Keratinocyte (primary cell): ENCODE measurements at regions not wholly inside any gene's neighbourhood (a gene's known extent, or its start where the extent isn't known, plus 50 kb on each side); places are given as distances from the start of the nearest gene placed in this dataset.

Source experiments
- EZH2 ChIP-seq: IDR thresholded peaks from one replicate; pipeline ENCODE4 v1.6.1; 2012; ENCODE audit warnings: inconsistent platforms, mild to moderate bottlenecking, low read length, moderate library complexity
- TF ChIP-seq, protein P1 (sequence below), 3 experiments: IDR thresholded peaks in 1 of 3; conservative IDR thresholded peaks in 1 of 3; optimal IDR thresholded peaks in 1 of 3; 2 replicates in 2 of 3; 3 replicates in 1 of 3; pipeline versions ENCODE3 to v1.5.1; 2011; ENCODE audit warnings: low read length in 3 of 3, mild to moderate bottlenecking in 3 of 3, moderate library complexity in 2 of 3, control low read depth in 1 of 3, inconsistent platforms in 1 of 3; ENCODE audit not compliant: insufficient read depth in 2 of 3; ENCODE audit errors: extremely low read depth in 1 of 3

DNA sequence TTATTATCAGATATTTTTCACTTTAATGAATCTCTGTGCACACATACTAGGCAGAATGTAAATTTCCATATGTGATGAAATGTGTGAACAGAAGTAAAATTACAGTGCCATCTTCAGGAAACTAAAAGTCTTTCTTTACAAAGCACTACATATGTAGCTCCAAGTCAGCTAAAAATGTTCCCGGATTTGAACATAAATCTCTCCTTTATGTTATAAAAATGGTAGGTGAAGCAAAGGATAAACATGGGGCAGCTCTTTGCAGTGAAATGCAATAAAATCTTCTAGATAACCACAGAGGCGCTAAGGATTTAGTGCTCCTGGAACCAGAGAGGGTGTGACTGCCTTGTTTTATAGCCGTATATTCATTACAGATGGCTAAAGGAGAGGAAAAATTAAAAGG is 104.9 kb upstream of the C7orf33 start:
- TF ChIP-seq, protein P1, sequence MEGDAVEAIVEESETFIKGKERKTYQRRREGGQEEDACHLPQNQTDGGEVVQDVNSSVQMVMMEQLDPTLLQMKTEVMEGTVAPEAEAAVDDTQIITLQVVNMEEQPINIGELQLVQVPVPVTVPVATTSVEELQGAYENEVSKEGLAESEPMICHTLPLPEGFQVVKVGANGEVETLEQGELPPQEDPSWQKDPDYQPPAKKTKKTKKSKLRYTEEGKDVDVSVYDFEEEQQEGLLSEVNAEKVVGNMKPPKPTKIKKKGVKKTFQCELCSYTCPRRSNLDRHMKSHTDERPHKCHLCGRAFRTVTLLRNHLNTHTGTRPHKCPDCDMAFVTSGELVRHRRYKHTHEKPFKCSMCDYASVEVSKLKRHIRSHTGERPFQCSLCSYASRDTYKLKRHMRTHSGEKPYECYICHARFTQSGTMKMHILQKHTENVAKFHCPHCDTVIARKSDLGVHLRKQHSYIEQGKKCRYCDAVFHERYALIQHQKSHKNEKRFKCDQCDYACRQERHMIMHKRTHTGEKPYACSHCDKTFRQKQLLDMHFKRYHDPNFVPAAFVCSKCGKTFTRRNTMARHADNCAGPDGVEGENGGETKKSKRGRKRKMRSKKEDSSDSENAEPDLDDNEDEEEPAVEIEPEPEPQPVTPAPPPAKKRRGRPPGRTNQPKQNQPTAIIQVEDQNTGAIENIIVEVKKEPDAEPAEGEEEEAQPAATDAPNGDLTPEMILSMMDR (optimal IDR thresholded peaks at IDR 0.05 in 1 of 3, IDR thresholded peaks at IDR 0.05 in 1 of 3, conservative IDR thresholded peaks at IDR 0.05 in 1 of 3; ENCODE audit: extremely low read depth in 1 of 3, insufficient read depth in 2 of 3, low read length in 3 of 3), result no peak
- TF ChIP-seq EZH2, result no peak
